WI38 (cell line): ENCODE measurements at regions not wholly inside any gene's neighbourhood (a gene's known extent, or its start where the extent isn't known, plus 50 kb on each side); places are given as distances from the start of the nearest gene placed in this dataset.

Experiments
- H3K4me3 ChIP-seq: 2 replicates; pipeline ENCODE4 v1.5.1; 2011; ENCODE audit warnings: low read depth, mild to moderate bottlenecking, control low read depth, low read length
- CTCF ChIP-seq: IDR thresholded peaks from 2 replicates; pipeline ENCODE4 v1.5.1; 2012; ENCODE audit warnings: low read depth, mild to moderate bottlenecking, control low read depth, low read length

GRCh38 chr17:53560953-53561352 is 261.8 kb upstream of the KIF2B start:
- TF ChIP-seq CTCF, result no peak
- H3K4me3 ChIP-seq, result no peak overlapping the region

GRCh38 chr17:53548252-53548651 is 274.5 kb upstream of the KIF2B start:
- no peak for TF ChIP-seq CTCF
- H3K4me3 ChIP-seq, result no peak overlapping the region

- no peak overlapping the region for H3K4me3 ChIP-seq
- TF ChIP-seq CTCF, result no peak
Measured at GRCh38 chr17:53543472-53543871, 279.3 kb upstream of the KIF2B start.

- no peak overlapping the region for H3K4me3 ChIP-seq
- TF ChIP-seq CTCF, result no peak
Measured at GRCh38 chr17:53538129-53538617, 284.6 kb upstream of the KIF2B start.

GRCh38 chr17:53527473-53527872 is 295.3 kb upstream of the KIF2B start:
- H3K4me3 ChIP-seq, result no peak overlapping the region
- TF ChIP-seq CTCF, result no peak

GRCh38 chr17:53525590-53525989 is 297.1 kb upstream of the KIF2B start:
- TF ChIP-seq CTCF, result no peak
- H3K4me3 ChIP-seq, result no peak overlapping the region

GRCh38 chr17:53516636-53517035 is 306.1 kb upstream of the KIF2B start:
- no peak for TF ChIP-seq CTCF
- no peak overlapping the region for H3K4me3 ChIP-seq
